22Rv1 (cell line): ENCODE measurements at regions not wholly inside any gene's neighbourhood (a gene's known extent, or its start where the extent isn't known, plus 50 kb on each side); places are given as distances from the start of the nearest gene placed in this dataset.

Source experiments
- H3K27ac ChIP-seq: fragments of 450-650 bp; 2 replicates; pipeline ENCODE4 v1.5.1; 2017
- ZFX ChIP-seq: fragments of 450-650 bp; IDR thresholded peaks from 2 replicates; pipeline ENCODE4 v1.6.1; 2017; ENCODE audit warnings: antibody characterized with exemption, borderline replicate concordance
- TF ChIP-seq, protein P1 (sequence below): fragments of 450-650 bp; IDR thresholded peaks from 2 replicates; pipeline ENCODE4 v1.5.1; 2017; ENCODE audit warnings: mild to moderate bottlenecking

DNA sequence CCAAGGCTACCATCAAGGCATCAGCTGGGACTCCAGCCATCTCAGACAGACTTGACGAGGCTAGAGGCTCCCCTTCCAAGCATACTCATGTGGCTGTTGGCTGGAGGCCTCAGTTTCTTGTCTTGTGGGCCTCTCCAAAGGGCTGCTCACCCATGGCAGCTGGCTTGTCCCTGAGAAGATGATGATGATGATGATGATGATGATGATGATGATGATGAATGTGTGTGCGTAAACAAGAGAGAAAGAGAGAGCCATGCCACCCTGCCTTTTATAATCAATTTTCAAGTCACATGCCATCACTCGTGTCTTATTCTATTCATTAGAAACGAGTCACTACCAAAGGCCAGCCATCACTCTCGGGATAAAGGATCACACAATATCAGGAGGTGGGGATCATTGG is 60.5 kb upstream of the ADGRG2 start:
- TF ChIP-seq ZFX: no peak
- TF ChIP-seq, protein P1, sequence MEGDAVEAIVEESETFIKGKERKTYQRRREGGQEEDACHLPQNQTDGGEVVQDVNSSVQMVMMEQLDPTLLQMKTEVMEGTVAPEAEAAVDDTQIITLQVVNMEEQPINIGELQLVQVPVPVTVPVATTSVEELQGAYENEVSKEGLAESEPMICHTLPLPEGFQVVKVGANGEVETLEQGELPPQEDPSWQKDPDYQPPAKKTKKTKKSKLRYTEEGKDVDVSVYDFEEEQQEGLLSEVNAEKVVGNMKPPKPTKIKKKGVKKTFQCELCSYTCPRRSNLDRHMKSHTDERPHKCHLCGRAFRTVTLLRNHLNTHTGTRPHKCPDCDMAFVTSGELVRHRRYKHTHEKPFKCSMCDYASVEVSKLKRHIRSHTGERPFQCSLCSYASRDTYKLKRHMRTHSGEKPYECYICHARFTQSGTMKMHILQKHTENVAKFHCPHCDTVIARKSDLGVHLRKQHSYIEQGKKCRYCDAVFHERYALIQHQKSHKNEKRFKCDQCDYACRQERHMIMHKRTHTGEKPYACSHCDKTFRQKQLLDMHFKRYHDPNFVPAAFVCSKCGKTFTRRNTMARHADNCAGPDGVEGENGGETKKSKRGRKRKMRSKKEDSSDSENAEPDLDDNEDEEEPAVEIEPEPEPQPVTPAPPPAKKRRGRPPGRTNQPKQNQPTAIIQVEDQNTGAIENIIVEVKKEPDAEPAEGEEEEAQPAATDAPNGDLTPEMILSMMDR: no peak
- H3K27ac ChIP-seq: no peak overlapping the region

DNA sequence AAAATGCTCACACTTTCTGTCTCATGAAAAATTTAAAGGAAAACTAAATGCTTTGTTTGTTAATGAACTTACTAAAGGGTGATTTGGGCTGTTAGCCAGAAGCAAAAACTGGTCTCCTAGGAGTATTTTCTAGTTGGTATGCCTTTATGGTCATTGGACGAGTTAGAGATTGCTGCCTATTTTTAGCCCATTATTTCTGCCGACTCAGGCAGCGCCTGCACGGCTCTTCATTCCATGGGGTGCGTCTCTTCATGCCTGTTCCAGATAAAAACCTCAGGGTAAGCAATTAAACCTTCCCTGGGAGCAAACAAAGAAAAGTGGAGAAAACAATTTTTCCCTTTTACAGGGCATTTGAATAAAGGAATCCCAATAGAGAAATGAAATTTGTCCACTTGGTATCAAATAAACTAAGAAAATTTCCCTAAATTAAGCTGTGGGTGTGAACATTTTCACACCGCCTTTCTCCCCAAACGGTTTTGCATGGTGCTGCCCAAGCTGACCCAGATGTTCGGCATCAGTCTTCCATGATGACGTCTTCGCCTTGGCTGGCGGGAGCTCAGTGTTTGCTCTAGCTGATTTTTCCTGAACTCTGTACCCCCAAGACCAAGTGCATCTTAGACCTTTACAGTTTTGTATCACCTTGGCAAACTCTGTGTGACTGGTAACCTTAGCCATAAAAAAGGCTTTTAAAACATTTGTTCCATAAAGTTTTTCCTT is 61.7 kb upstream of the ADGRG2 start:
- H3K27ac ChIP-seq: no peak overlapping the region
- TF ChIP-seq ZFX: no peak
- TF ChIP-seq, protein P1: no peak

DNA sequence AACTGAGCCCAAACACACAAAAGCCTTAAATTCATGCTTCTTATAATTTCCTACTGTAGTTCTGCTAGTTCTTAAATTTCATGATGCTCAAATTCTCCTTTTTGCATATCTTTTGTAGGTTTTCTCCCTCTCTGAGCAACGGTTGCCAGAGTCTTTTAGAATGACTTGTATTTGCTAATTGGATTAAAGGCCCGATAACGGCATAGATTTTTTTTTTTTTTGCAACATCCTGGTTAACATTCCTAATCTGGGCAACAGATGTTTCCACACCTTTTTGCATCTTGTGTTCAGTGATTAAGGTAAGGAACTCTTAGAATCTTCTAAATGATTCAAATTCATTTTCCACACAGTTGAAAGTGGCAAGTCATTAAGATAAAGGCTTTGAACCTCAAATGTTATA is 66.3 kb upstream of the ADGRG2 start:
- no peak overlapping the region for H3K27ac ChIP-seq
- TF ChIP-seq, protein P1: no peak
- TF ChIP-seq ZFX: no peak

DNA sequence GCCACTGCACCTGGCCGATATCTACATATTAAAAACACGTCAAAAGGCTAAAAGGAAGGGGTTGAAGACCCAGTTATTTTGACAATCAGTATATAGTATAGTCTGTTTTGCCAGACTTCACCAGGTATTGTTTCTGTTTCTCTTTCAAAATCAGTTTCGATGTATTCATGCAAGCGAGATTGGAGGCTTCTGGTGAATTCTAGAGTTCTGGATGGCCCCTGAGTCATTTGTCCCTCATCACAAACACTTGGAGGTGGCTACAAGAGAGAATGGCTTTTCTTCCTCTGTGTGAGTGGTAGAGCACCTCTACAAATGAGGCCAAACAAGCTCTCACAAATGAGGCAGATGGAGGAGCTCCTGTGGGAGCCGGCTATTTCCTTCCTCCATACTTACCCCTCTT is 68.6 kb upstream of the ADGRG2 start:
- TF ChIP-seq ZFX: no peak
- TF ChIP-seq, protein P1: no peak
- no peak overlapping the region for H3K27ac ChIP-seq

DNA sequence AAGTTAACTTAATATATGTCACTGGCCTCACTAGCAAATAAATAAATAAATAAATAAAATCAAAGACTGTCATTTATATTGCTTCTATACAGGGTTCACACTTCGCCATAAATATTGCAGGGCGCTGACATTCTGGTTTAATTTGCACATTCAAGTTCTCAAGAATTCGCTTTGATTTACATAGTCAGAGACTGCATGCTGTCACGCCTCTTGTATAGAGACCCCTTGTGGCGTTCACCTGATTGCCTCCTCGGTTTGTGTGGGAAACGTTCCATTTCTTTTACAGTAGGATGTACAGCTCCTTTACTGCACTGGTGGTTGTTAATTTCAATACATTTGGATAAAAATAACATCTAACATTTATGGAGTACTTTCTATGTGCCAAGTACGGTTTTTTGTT is 71.3 kb upstream of the ADGRG2 start:
- TF ChIP-seq, protein P1: no peak
- TF ChIP-seq ZFX: no peak

DNA sequence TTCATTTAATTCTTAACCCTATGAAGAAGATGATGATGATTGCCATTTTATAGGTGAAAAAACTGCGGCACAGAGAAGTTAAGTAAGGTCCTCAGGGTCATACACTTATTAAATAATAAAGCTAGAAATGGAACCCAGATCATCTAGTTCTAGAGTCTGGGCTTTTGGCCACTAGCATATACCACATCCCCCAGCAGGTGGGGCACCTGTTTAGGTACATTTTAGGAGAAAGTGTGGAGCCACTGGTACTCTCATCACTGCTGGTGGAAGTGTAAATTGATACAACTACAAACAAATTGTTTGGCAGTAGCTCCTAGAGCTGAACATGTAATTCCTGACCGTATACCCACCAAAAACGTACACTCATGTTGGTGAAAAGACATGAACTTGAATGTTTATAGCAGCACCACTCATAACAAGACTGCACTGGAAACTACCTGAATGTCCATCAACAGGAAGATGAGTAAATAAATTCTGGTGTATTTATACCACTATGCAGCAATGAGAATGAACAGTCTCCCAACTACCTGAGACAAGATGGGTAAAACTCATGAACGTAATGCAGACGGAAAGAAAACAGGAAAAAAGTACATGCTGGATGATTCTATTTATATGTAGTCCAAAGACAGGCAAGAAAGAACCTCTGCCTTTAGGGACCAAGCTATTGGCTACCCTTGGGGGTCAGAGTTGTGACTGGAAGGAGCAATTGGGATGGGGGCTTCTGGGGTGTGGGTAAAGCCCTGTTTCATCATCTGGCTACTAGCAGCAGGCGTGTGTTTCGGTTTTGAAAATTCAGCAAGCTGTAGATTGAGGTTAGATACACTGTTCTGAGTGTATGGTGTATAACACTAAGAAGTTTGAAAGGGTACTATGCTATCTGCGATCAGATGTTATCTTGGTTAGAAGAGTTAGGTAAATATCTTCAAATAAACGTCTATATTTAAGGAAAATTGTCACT is 72.3 kb upstream of the ADGRG2 start:
- no peak overlapping the region for H3K27ac ChIP-seq
- TF ChIP-seq, protein P1: no peak
- no peak for TF ChIP-seq ZFX

More for the DNA sequence above, 71.3 kb upstream of the ADGRG2 start:
- no peak overlapping the region for H3K27ac ChIP-seq

DNA sequence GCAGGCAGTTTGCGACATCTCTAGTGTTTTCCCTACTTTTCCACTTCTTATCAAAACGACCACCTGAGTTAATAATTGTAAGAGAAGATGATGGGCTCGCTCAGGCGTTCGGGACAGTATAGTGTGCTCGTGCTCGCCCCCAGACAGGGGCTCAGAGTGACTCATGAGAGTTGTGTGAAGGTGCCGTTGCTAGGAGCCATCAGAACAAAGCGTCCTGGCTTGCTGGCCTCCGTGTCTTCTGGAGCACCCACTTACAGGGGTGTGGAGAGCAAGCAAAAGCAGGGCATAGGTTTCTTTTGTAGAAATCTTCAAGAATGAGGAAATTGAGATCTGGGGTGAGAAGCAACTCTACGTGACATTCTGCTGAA is 73.0 kb upstream of the ADGRG2 start:
- no peak overlapping the region for H3K27ac ChIP-seq
- no peak for TF ChIP-seq ZFX
- TF ChIP-seq, protein P1: no peak
